ENCODE measurements at regions not wholly inside any gene's neighbourhood (a gene's known extent, or its start where the extent isn't known, plus 50 kb on each side); places are given as distances from the start of the nearest gene placed in this dataset.

- DNase-seq: no peak
Measured at GRCh38 chr10:90130321-90131086, 429.1 kb downstream of the KIF20B start.

DNA sequence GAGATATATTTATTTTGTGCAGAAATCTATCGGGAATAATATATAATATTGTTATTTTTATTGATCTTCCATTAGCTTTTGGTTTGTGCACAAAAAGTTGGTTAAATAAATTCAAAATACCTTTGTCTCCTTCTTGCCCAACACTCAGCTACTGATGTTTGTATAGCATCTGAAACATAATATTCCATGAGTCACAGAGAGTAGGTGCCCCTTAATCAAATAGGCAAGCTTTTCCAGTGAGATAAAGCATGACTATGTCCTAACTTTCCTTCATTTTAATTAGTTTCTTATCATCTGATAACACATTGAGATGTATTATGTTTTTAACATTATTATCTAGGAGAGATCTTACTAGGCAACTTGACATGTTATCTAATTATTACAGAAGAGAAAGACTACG is 432.2 kb downstream of the KIF20B start:
- DNase-seq: no peak

GRCh38 chr10:90136731-90137316 is 435.4 kb downstream of the KIF20B start:
- no peak for DNase-seq

DNA sequence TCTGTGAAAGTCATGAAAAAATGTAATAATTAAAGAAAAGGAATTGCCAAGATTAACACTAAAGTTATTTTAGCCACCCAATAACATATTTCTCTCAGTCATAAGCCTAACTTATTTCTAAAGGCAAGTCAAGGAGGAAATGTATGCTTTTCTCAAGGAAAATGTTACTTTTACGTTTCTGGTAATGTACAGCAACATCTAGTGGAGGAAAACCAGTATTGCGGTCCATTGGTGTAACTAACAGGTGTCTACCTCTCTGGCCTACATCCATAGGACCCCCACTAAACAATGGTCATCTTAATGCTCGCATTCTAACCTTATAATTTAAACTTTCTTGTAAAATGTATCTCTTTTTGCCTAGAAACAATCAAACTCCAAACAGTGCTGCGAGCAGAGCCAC is 437.5 kb downstream of the KIF20B start:
- DNase-seq: no peak

DNA sequence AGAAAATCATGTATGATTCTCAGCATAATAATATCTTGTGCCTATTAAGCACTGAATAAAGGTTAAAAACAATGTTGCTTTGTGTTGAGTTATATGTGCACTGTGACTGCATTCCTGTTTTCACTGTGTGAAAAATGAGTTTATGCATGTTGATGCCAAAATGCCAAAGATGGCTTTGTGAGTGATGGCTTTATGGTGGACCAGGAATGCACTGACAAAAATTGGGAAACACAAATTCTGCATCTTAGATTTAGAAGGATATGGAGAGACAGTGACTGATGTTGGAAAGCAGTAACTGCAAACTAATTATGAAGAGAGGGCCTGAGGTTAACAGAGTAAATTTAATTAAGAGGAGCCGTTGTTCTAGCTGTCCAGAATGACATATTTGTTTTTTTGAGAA is 440.4 kb downstream of the KIF20B start:
- DNase-seq: no peak

DNA sequence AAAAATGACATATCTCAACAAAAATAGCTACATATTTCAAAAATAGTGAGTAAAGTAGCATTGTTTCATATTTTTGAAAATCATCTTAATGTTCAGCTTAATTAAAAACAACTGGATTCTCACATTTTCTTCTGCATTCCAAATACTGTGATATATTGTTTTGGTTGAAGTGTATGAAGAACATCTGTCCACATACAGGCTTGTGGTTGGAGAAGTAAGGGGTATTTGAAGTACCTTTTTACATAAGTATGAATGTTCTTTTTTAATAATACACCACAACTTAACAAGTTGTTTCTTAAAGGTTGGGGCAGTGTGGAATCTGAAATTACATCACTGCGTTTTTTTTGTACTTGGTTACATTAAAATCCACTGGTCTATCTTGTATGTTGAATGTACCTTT is 442.5 kb downstream of the KIF20B start:
- no peak for DNase-seq

- no peak for DNase-seq
Measured at GRCh38 chr10:90148116-90148855, 446.9 kb downstream of the KIF20B start.

- no peak for DNase-seq
Measured at GRCh38 chr10:90149563-90149962, 448.2 kb downstream of the KIF20B start.

GRCh38 chr10:90162271-90162853 is 461.0 kb downstream of the KIF20B start:
- no peak for DNase-seq

GRCh38 chr10:90167174-90168064 is 466.0 kb downstream of the KIF20B start:
- no peak for DNase-seq

DNA sequence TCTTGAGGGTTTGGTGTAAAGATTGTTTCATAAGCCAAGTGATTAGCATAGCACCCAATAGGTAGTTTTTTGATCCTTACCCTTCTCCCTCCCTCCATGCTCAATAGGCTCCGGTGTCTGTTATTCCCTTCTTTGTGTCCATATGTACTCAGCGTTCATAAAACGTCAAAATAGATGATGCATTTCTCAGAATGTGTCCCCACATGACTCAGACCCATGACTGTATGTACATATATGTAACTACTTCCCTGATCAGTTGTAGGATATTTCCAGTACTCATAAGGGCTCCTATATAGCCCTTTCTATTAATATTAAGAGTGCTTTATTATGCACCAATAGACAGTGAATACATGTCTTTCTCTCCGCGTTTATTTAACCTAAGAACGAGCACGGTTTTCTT is 466.9 kb downstream of the KIF20B start:
- DNase-seq: no peak

GRCh38 chr10:90171014-90171722 is 469.8 kb downstream of the KIF20B start:
- DNase-seq: no peak

- DNase-seq: no peak
Measured at GRCh38 chr10:90174531-90174930, 473.1 kb downstream of the KIF20B start.

- DNase-seq: no peak
Measured at GRCh38 chr10:90175161-90175681, 473.8 kb downstream of the KIF20B start.

- DNase-seq: no peak
Measured at GRCh38 chr10:90179696-90180407, 478.5 kb downstream of the KIF20B start.

- no peak for DNase-seq
Measured at GRCh38 chr10:90180886-90181691, 479.7 kb downstream of the KIF20B start.

DNA sequence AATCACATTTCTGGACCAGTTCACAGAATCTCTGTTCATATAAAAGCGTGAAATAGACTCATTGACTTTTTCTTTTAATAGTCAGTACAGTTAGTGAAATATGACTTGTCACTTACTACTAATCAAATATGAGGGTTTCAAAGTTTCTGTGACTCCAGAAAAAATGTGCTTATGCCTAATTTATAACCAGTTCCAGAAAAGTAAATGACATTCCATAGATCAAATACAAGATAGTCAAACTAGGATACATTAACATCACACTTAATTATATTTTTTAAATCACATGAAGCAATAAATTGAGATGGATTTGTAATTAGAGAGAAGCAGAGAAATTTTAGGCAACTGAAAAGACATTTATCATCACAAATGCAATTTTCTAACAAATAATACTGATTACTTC is 491.4 kb downstream of the KIF20B start:
- no peak for DNase-seq

DNA sequence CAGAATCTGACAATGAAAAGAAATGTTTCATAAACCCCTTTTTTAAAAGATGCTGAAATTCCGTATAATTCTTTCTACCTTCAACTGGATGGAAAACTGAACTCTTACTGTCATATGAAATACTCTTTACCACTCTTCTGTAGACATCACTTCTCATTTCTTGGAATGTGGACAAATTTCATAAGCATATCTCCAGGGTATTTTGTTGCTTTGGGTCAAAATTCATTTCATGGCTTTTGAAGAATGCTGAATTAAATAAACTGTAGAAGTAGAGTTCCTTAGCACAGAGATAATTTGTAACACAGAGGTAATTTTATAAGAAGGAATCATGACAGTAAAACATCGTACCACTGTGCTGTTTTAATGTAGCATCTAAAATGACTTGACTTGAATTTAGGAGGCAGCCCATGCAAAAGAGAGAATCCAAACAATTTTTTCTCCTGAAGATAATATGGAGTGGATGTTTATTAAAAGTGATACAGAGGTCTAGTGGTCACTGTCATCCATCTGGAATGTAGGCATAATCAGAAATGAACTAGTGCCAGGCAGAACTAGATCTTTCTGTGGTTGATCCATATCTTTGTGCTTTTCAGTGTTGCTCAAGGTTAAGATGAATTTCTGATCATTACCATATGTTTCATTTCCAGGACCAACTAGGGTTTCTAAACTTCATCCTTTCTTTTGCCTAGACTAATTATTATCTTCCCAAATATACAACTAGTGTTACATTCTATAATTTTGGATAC is 492.0 kb downstream of the KIF20B start:
- DNase-seq: no peak

DNA sequence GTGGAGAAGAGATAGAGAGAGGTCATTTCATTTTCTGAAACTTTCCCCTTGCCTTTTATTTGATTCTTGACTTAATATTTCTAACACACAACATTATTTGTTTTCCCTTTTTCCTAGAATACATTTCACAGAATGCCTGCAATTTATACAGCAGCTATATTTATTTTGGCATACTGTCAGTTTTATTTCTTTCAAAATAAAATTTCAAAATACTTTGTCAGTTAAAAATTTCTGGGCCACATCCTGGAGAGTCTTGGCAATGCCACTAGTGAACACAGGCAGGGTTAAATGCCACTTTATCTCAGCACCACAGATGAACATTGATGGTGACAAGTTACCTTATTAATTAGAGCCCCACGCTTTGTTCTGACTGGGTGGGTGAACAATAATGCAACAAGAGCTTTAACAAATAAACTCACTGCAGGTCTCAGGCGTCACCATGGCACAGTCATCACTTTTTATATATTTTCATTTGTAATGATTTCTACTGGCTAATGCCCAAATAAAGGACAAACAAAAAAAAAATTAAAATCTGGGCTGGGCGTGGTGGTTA is 494.0 kb downstream of the KIF20B start:
- DNase-seq: no peak

All from CD4-positive, alpha-beta T cell treated with Interferon alpha-2 for 1 hour (primary cell).